Gastrocnemius medialis (tissue), 4 donors: ENCODE measurements at regions not wholly inside any gene's neighbourhood (a gene's known extent, or its start where the extent isn't known, plus 50 kb on each side); places are given as distances from the start of the nearest gene placed in this dataset.
"Not testable (repeated sequence)": the region's sequence is repeated elsewhere in the genome, so short reads cannot be mapped to it uniquely, and the experiment has no call there.

Experiments
- ATAC-seq, 2 donors: fragments of 150-250 bp; one replicate each; pipeline ENCODE4 v1.9.1; 2016
- DNase-seq, 2 donors: peaks; one replicate each; pipeline ENCODE4 v3.0.0-alpha.2; 2019
- H3K27ac ChIP-seq, 4 donors: fragments of 200-600 bp; sonication (generic); 1 replicate in 1 of 4; 2 replicates in 3 of 4; pipeline ENCODE4 v1.5.1; 2016 to 2018; ENCODE audit warnings: mild to moderate bottlenecking in 2 of 4, moderate library complexity in 1 of 4
- H3K27me3 ChIP-seq, 3 donors: fragments of 200-600 bp; sonication (generic) in 2 of 3; 1 replicate in 1 of 3; 2 replicates in 2 of 3; pipeline versions ENCODE4 v1.5.1 to v1.6.0; 2016 to 2019; ENCODE audit warnings: mild to moderate bottlenecking in 1 of 3, moderate library complexity in 1 of 3
- H3K36me3 ChIP-seq, 2 donors: fragments of 200-600 bp; sonication (generic) in 1 of 2; one replicate each; pipeline ENCODE4 v1.5.1; 2017 to 2018
- H3K4me1 ChIP-seq, 2 donors: fragments of 200-600 bp; sonication (generic) in 1 of 2; one replicate each; pipeline ENCODE4 v1.5.1; 2016 to 2017; ENCODE audit warnings: mild to moderate bottlenecking in 2 of 2
- H3K4me3 ChIP-seq, 4 donors: fragments of 200-600 bp; sonication (generic) in 3 of 4; 1 replicate in 1 of 4; 2 replicates in 3 of 4; pipeline ENCODE4 v1.5.1; 2016 to 2019; ENCODE audit warnings: mild to moderate bottlenecking in 2 of 4
- H3K9me3 ChIP-seq, 3 donors: fragments of 200-600 bp; sonication (generic) in 2 of 3; 1 replicate in 1 of 3; 2 replicates in 2 of 3; pipeline ENCODE4 v1.5.1; 2016 to 2019
- POLR2A ChIP-seq, 2 donors: fragments of 450-650 bp; IDR thresholded peaks; one replicate each; pipeline ENCODE4 v1.6.1; 2017; ENCODE audit warnings: antibody characterized with exemption in 2 of 2, mild to moderate bottlenecking in 2 of 2, moderate library complexity in 2 of 2
- in situ Hi-C, 4 donors: fragments of 200-750 bp; cut with MboI; loops; one replicate each; pipeline versions ENCODE4 v1.15.0 to v1.8.0; 2017; ENCODE audit warnings: low sequenced_read_pairs in 4 of 4
- intact Hi-C: fragments of 100-400 bp; cut with DNase I; formaldehyde crosslinking; loops from one replicate; pipeline ENCODE4 v1.15.1; 2023; ENCODE audit warnings: low total_unique reads
- TF ChIP-seq, protein P1 (sequence below), 5 experiments: fragments of 450-650 bp in 3 of 5; fragments of 200-600 bp in 2 of 5; sonication (generic) in 2 of 5; IDR thresholded peaks in 4 of 5; conservative IDR thresholded peaks in 1 of 5; 1 replicate in 4 of 5; 2 replicates in 1 of 5; pipeline ENCODE4 v1.5.1; 2016 to 2019; ENCODE audit warnings: antibody characterized with exemption in 5 of 5, mild to moderate bottlenecking in 3 of 5, moderate library complexity in 3 of 5

DNA sequence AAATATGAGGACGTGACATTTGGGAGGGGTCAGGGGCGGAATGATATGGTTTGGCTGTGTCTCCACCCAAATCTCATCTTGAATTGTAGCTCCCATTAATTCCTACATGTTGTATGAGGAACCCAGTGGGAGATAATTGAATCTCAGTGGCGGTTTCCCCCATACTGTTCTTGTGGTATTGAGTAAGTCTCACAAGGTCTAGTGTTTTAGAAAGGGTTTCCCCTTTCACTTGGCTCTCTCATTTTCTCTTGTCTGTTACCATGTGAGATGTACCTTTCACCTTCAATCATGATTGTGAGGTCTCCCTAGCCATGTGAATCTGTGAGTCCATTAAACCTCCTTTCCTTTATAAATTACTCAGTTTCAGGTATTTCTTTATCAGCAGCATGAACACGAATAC is 663.6 kb upstream of the CHRM3 start:
- TF ChIP-seq, protein P1, sequence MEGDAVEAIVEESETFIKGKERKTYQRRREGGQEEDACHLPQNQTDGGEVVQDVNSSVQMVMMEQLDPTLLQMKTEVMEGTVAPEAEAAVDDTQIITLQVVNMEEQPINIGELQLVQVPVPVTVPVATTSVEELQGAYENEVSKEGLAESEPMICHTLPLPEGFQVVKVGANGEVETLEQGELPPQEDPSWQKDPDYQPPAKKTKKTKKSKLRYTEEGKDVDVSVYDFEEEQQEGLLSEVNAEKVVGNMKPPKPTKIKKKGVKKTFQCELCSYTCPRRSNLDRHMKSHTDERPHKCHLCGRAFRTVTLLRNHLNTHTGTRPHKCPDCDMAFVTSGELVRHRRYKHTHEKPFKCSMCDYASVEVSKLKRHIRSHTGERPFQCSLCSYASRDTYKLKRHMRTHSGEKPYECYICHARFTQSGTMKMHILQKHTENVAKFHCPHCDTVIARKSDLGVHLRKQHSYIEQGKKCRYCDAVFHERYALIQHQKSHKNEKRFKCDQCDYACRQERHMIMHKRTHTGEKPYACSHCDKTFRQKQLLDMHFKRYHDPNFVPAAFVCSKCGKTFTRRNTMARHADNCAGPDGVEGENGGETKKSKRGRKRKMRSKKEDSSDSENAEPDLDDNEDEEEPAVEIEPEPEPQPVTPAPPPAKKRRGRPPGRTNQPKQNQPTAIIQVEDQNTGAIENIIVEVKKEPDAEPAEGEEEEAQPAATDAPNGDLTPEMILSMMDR (IDR thresholded peaks at IDR 0.05 in 4 of 5, conservative IDR thresholded peaks at IDR 0.05 in 1 of 5) = no peak
- no peak for TF ChIP-seq POLR2A (IDR thresholded peaks at IDR 0.05)
- in situ Hi-C loops = no loop called here

DNA sequence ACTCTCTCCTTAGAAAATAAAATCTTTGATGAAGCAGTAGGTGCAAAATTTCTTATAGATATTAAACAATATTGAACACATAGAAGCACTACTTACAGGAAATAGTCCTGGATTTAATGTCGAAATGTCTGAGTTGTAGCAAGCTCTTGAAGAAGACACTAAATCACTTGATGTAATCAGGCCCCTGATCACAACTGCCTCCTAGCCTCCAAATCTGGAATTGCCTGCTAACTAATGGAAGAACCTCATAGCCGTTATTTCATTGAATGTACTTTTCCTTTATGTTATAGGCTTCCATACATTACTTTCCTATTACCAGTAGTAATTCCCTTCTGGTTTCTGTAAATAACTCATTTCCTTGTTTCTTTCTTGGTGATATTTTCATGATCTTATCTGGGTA is 675.7 kb upstream of the CHRM3 start:
- in situ Hi-C loops = no loop called here
- TF ChIP-seq POLR2A (IDR thresholded peaks at IDR 0.05) = no peak
- TF ChIP-seq, protein P1 (IDR thresholded peaks at IDR 0.05 in 4 of 5, conservative IDR thresholded peaks at IDR 0.05 in 1 of 5) = no peak
- DNase-seq (no peak), ATAC-seq (no peak)
- H3K36me3 ChIP-seq = peaks cover 0 to 3% of the 10 kb centered on the region in 2 donors
- H3K4me1 ChIP-seq = no peaks in the 10 kb centered on the region
- H3K9me3 ChIP-seq = no peaks in the 10 kb centered on the region
- H3K27ac ChIP-seq = no peak overlapping the region
- H3K27me3 ChIP-seq = no peaks in the 10 kb centered on the region
- intact Hi-C loops = no loop called here
- no peak overlapping the region for H3K4me3 ChIP-seq

More for the DNA sequence above, 663.6 kb upstream of the CHRM3 start:
- H3K4me3 ChIP-seq = no peak overlapping the region
- no peaks in the 10 kb centered on the region for H3K9me3 ChIP-seq
- no peak for ATAC-seq
- no peak overlapping the region for H3K27ac ChIP-seq
- DNase-seq = no peak
- no peaks in the 10 kb centered on the region for H3K4me1 ChIP-seq
- H3K27me3 ChIP-seq = no peaks in the 10 kb centered on the region
- intact Hi-C loops = no loop called here
- no peaks in the 10 kb centered on the region for H3K36me3 ChIP-seq

DNA sequence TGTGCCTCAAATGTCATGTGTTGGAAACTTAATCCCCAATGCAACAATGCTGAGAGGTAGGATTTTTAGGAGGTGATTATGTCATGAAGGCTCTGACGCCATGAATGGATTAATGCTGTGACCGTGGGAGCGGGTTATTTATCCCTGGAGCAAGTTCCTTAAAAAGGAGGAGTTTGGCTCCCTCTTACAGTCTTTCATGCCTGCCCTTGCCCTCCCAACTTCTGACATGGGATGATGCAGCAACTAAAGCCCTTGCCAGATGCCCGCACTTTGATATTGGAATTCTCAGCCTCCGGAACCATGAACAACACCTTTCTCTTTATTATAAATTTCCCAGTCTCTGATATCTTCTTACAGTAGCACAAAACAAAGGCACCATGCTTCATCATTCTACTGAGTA is 685.3 kb upstream of the CHRM3 start:
- ATAC-seq (no peak), DNase-seq (no peak)
- no peaks in the 10 kb centered on the region for H3K9me3 ChIP-seq
- H3K27ac ChIP-seq = no peak overlapping the region
- no peaks in the 10 kb centered on the region for H3K4me1 ChIP-seq
- no peaks in the 10 kb centered on the region for H3K27me3 ChIP-seq
- intact Hi-C loops = no loop called here
- TF ChIP-seq POLR2A (IDR thresholded peaks at IDR 0.05) = no peak
- TF ChIP-seq, protein P1 (IDR thresholded peaks at IDR 0.05 in 4 of 5, conservative IDR thresholded peaks at IDR 0.05 in 1 of 5) = no peak
- H3K4me3 ChIP-seq = no peak overlapping the region
- no peaks in the 10 kb centered on the region for H3K36me3 ChIP-seq
- in situ Hi-C loops = no loop called here

GRCh38 chr1:238690415-238690814 is 696.0 kb upstream of the CHRM3 start:
- no peak for ATAC-seq
- intact Hi-C loops = no loop called here
- in situ Hi-C loops = no loop called here
- no peak for DNase-seq
- Histone ChIP-seq H3K4me3 (no peak overlapping the region), H3K4me1 (no peaks in the 10 kb centered on the region), H3K9me3 (no peaks in the 10 kb centered on the region), H3K27me3 (no peaks in the 10 kb centered on the region), H3K36me3 (no peaks in the 10 kb centered on the region), H3K27ac (no peak overlapping the region)
- TF ChIP-seq POLR2A (IDR thresholded peaks at IDR 0.05) = no peak
- TF ChIP-seq, protein P1 (IDR thresholded peaks at IDR 0.05 in 4 of 5, conservative IDR thresholded peaks at IDR 0.05 in 1 of 5) = no peak

DNA sequence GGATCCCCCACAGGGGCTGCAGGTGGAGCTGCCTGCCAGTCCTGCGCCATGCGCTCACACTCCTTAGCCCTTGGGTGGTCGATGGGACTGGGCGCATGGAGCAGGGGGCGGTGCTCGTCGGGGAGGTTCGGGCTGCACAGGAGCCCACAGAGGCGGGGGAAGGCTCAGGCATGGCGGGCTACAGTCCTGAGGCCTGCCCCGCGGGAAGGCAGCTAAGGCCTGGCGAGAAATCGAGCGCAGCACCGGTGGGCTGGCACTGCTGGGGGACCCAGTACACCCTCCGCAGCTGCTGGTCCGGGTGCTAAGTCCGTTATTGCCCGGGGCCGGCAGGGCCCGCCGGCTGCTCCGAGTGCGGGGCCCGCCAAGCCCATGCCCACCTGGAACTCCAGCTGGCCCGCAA is 701.8 kb upstream of the CHRM3 start:
- H3K4me1 ChIP-seq, H3K27me3 ChIP-seq, H3K27ac ChIP-seq, in situ Hi-C loops, H3K4me3 ChIP-seq, ATAC-seq, DNase-seq, intact Hi-C loops, H3K36me3 ChIP-seq, H3K9me3 ChIP-seq: not testable (repeated sequence)
